Uterus (tissue), 3 donors: ENCODE measurements at regions not wholly inside any gene's neighbourhood (a gene's known extent, or its start where the extent isn't known, plus 50 kb on each side); places are given as distances from the start of the nearest gene placed in this dataset.

ENCODE experiments used
- DNase-seq, 2 donors: peaks; one replicate each; pipeline ENCODE4 v3.0.0-alpha.2; 2019 to 2020
- H3K27ac ChIP-seq, 2 donors: fragments of 200-600 bp; sonication (generic); 1 replicate in 1 of 2; 2 replicates in 1 of 2; pipeline ENCODE4 v1.5.1; 2016 to 2018
- H3K27me3 ChIP-seq, 2 donors: fragments of 200-600 bp; sonication (generic); one replicate each; pipeline ENCODE4 v1.5.1; 2018 to 2019; ENCODE audit warnings: control low read depth in 1 of 2
- H3K36me3 ChIP-seq, 2 donors: fragments of 200-600 bp; sonication (generic); one replicate each; pipeline ENCODE4 v1.5.1; 2019; ENCODE audit warnings: control low read depth in 1 of 2
- H3K4me1 ChIP-seq, 2 donors: fragments of 200-600 bp; sonication (generic); one replicate each; pipeline ENCODE4 v1.5.1; 2018 to 2019; ENCODE audit warnings: control low read depth in 1 of 2
- H3K4me3 ChIP-seq, 2 donors: fragments of 200-600 bp; sonication (generic); 1 replicate in 1 of 2; 2 replicates in 1 of 2; pipeline ENCODE4 v1.5.1; 2018 to 2019; ENCODE audit warnings: mild to moderate bottlenecking in 1 of 2
- H3K9me3 ChIP-seq, 2 donors: fragments of 200-600 bp; sonication (generic); one replicate each; pipeline ENCODE4 v1.5.1; 2019; ENCODE audit warnings: control low read depth in 1 of 2
- CTCF ChIP-seq, 4 experiments: fragments of 200-600 bp in 2 of 4; fragments of 450-650 bp in 2 of 4; sonication (generic) in 2 of 4; IDR thresholded peaks; one replicate each; pipeline ENCODE4 v1.5.1; 2016 to 2019; ENCODE audit warnings: antibody characterized with exemption in 4 of 4, mild to moderate bottlenecking in 2 of 4, moderate library complexity in 1 of 4
- POLR2A ChIP-seq, 2 donors: fragments of 450-650 bp; IDR thresholded peaks; one replicate each; pipeline ENCODE4 v1.6.1; 2016; ENCODE audit warnings: antibody characterized with exemption in 2 of 2, mild to moderate bottlenecking in 1 of 2, moderate library complexity in 1 of 2
- intact Hi-C: fragments of 100-400 bp; cut with DNase I; formaldehyde crosslinking; loops from one replicate; pipeline ENCODE4 v1.15.1; 2023; ENCODE audit warnings: low total_unique reads
- donor health status: DM: yes; HTN: yes; CAD: no.

DNA sequence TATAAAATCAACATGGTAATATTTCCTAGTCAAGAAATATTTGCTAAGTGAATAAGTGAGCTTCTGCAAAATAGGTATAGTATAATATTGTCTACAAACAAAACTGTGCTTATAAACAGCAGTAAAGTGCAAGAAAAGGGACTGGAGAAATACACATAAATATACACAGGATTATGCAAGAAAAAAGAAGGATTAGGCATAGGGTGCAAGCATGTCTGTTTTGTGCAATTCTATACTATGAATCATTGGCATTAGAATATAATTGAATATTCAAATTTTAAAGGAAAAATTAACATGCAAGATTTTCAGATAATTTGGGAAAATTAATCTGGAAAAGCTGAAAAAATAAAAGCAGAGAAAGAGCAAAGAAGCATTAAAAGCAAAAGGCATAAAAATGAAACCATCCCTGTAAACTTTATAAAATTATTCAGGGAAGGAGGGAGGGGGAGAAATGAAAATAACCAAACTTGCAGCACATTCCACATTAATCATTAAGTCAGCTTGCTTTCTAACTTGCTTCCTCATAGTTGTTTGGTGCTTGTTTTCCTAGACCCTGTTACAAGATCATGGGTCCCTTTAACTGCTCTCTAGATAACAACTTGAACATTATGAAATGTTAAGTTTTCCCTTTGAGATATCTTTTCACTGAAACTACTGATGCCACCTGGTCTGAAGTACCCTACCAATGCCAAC is 147.4 kb upstream of the STAC start:
- intact Hi-C loops = no loop called here
- no peak overlapping the region for H3K27ac ChIP-seq
- no peaks in the 10 kb centered on the region for H3K9me3 ChIP-seq
- H3K36me3 ChIP-seq = no peaks in the 10 kb centered on the region
- DNase-seq = no peak
- TF ChIP-seq POLR2A (IDR thresholded peaks at IDR 0.05) = no peak
- no peak for TF ChIP-seq CTCF (IDR thresholded peaks at IDR 0.05)
- no peak overlapping the region for H3K4me3 ChIP-seq
- no peaks in the 10 kb centered on the region for H3K4me1 ChIP-seq
- H3K27me3 ChIP-seq = no peaks in the 10 kb centered on the region

DNA sequence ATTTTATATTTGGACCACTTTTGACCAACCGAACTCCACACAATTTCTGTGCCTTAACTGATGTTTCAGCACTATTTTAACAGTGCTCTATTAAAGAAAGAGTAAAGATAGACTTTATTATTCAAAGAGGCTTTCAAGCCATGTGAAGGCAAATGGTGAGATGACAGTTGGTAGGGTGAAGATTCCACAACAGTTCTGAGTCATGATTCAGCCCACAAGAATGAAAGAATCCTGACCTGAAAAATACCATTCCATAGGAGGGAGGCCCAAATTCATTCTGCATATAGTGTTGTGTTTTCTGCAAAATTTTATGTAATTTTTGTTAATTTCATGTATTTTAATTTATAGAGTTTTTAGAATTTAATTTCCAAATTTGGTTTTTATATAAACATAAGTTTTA is 135.6 kb upstream of the STAC start:
- no peaks in the 10 kb centered on the region for H3K9me3 ChIP-seq
- no peak for DNase-seq
- H3K4me1 ChIP-seq = no peaks in the 10 kb centered on the region
- intact Hi-C loops = no loop called here
- TF ChIP-seq POLR2A (IDR thresholded peaks at IDR 0.05) = no peak
- no peak for TF ChIP-seq CTCF (IDR thresholded peaks at IDR 0.05)
- no peaks in the 10 kb centered on the region for H3K27me3 ChIP-seq
- H3K4me3 ChIP-seq = no peak overlapping the region
- no peaks in the 10 kb centered on the region for H3K36me3 ChIP-seq
- H3K27ac ChIP-seq = no peak overlapping the region

GRCh38 chr3:36248374-36248773 is 131.9 kb upstream of the STAC start:
- TF ChIP-seq CTCF (IDR thresholded peaks at IDR 0.05) (no peak), POLR2A (IDR thresholded peaks at IDR 0.05) (no peak)
- intact Hi-C loops = no loop called here
- Histone ChIP-seq H3K4me3 (no peak overlapping the region), H3K27me3 (no peaks in the 10 kb centered on the region), H3K4me1 (no peaks in the 10 kb centered on the region), H3K9me3 (no peaks in the 10 kb centered on the region), H3K36me3 (no peaks in the 10 kb centered on the region), H3K27ac (no peak overlapping the region)
- DNase-seq = no peak

- intact Hi-C loops = no loop called here
These were observed 130.1 kb upstream of the STAC start for GRCh38 chr3:36250191-36250590.

More at GRCh38 chr3:36250191-36250590, 130.1 kb upstream of the STAC start:
- Histone ChIP-seq H3K27me3 (no peaks in the 10 kb centered on the region), H3K4me1 (no peaks in the 10 kb centered on the region), H3K27ac (no peak overlapping the region), H3K36me3 (no peaks in the 10 kb centered on the region), H3K9me3 (no peaks in the 10 kb centered on the region), H3K4me3 (no peak overlapping the region)
- TF ChIP-seq POLR2A (IDR thresholded peaks at IDR 0.05) (no peak), CTCF (IDR thresholded peaks at IDR 0.05) (no peak)
- no peak for DNase-seq
